ENCODE measurements at regions not wholly inside any gene's neighbourhood (a gene's known extent, or its start where the extent isn't known, plus 50 kb on each side); places are given as distances from the start of the nearest gene placed in this dataset.
"Not testable (repeated sequence)": the region's sequence is repeated elsewhere in the genome, so short reads cannot be mapped to it uniquely, and the experiment has no call there.

DNA sequence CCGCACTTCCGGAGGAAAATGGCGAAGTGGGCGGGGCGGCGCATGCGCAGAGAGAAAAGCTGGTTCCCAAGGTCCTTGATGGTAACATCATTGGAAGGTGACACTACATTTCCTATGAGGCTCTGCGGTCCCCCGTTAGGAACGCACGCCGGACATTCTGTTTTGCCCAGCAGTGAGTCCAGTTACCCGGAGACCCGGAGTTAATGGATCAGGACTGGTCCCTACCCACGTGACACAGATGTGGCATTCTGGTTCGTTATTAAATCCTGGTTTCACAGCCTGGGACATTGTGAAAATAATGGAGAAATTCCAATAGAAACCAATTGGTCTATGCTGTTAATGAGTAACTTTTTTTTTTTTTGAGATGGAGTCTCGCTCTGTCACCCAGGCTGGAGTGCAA is 1391.6 kb upstream of the TPTE start:
- in situ Hi-C loops (cut with HindIII; ENCODE audit: low pct_unique_long_range_greater_than_20kb, low sequenced_read_pairs); DNase-seq (ENCODE audit: low read depth, low spot score): not testable (repeated sequence)

DNA sequence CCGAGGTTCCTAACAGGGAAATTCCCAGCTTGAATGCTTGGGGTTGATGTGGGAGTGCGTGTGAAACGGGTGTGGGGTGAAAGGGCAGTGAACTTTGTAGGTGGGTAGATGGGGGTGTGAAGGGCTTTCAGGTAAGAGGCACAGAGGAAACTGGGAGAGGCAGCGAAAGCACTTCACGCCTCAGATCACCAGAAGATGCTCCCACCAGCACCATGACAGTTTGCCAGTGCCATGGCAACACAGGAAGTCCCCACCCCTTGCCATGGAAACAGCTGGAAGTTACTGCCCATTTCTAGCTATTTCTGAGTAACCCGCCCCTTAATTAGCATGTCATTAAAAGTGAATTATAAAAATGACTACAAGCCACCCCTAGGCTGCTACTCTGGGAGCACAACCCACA is 1390.6 kb upstream of the TPTE start:
- in situ Hi-C loops (cut with HindIII; ENCODE audit: low pct_unique_long_range_greater_than_20kb, low sequenced_read_pairs); DNase-seq (ENCODE audit: low read depth, low spot score): not testable (repeated sequence)

Small RNA genes in the stretch of these regions (small RNA-seq; reads per million reads assigned to genes)
- gene CR392039.1: 0 reads per million in 2 experiments
